Uterus (tissue), 2 donors: ENCODE measurements at regions not wholly inside any gene's neighbourhood (a gene's known extent, or its start where the extent isn't known, plus 50 kb on each side); places are given as distances from the start of the nearest gene placed in this dataset.

Experiments used
- CTCF ChIP-seq, 4 experiments: fragments of 200-600 bp in 2 of 4; fragments of 450-650 bp in 2 of 4; sonication (generic) in 2 of 4; IDR thresholded peaks; one replicate each; pipeline ENCODE4 v1.5.1; 2016 to 2019; ENCODE audit warnings: antibody characterized with exemption in 4 of 4, mild to moderate bottlenecking in 2 of 4, moderate library complexity in 1 of 4
- POLR2A ChIP-seq, 2 donors: fragments of 450-650 bp; IDR thresholded peaks; one replicate each; pipeline ENCODE4 v1.6.1; 2016; ENCODE audit warnings: antibody characterized with exemption in 2 of 2, mild to moderate bottlenecking in 1 of 2, moderate library complexity in 1 of 2

GRCh38 chr19:30219702-30220101 is 152.5 kb upstream of the ZNF536 start:
- no peak for TF ChIP-seq CTCF (IDR thresholded peaks at IDR 0.05)
- no peak for TF ChIP-seq POLR2A (IDR thresholded peaks at IDR 0.05)
